ENCODE measurements at regions not wholly inside any gene's neighbourhood (a gene's known extent, or its start where the extent isn't known, plus 50 kb on each side); places are given as distances from the start of the nearest gene placed in this dataset.

DNA sequence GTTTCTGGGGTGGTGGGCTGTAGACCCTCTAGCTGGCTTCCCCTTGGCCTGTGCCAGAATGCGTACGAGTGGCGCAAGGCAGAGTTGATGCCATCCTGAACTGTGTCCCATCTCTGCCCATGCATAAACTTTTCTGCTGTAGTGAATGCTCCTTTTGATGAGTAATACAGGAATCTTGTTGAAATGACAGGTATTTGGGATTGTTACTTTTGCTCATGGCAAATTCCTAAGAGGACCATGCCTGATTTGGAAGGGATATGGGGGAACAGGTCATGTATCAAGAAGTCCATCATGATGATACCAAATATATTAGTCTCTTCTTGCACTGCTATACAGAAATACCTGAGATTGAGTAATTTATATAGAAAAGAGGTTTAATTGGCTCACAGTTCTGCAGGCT, 648.0 kb downstream of the SLC4A3 start:
- DNase-seq (ENCODE audit: low read depth, low spot score) = no peak

DNA sequence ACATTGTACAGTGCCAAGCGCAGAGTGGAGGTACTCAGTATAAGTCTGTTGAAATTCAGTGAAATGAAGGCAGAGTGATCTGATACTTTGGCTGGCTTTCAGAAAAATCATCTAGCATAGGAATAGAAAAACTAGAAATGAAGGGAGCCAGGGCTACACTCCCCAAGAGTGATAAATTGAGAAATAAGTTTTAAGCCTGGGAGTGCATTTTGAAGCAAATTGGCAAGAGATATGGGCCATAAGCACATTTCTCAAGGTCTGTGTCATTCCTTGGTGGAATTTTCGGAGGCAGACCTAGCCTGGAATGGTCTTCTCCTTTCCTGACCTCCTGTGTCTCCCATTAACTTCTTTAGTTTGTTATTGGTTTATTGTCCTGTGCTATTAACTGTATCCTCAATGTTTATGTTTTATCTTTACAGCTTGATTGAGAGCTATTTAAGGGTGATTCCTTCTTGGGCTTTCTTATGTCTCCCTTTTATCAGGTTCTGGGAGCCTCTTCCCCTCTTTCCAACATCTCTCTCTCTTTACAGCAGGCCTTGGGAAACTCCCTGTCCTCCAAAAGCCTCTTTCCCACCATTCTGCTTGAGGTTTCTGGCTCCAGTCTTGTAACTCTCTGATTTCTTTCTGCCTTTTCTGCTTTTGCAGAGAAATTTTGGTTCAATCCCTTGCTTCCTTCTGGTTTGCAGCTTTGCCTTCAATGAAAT, 649.5 kb downstream of the SLC4A3 start:
- DNase-seq (ENCODE audit: low read depth, low spot score) = no peak

DNA sequence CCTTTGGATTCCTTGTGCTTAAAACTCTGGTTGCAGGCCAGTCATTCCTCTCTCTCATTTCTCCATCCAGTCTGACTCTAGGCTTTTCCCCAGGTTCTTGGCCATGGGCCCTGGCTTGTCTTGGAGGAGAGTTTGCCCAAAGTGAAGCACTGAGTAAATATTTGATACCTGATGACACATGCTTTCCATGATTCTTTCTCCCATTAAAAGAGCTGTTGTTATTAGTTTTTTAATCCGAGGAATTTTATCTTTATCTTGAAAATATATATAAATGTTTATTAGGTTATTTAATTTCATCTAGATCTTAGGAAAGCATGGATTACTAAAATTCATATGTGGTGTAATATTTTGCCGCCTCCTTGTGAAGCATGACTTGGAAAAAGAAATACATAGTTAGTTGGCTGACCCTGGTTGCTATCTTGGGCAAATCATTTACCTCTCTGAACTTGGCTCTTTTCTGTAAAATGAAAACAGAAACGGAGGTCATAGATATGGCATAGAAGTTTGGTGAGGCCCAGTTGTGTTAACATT, 650.1 kb downstream of the SLC4A3 start:
- DNase-seq (ENCODE audit: low read depth, low spot score) = no peak

DNA sequence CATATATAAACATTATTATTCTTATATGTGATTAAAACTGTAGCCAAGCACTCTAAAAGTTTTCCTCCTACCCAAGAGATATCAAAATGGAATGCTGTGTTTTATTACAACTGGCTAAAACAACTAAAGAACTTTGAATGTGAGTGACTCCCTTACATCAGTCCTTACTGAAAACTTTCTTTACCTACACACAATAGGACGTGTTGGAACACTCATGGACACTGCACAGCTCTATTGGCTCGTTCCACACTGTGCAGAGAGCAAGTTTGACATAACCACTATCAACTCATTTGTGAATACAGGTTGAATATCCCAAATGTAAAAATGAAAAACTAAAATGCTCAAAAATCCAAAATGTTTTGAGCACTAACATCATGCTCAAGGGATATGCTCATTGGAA, 650.6 kb downstream of the SLC4A3 start:
- DNase-seq (ENCODE audit: low read depth, low spot score) = no peak

DNA sequence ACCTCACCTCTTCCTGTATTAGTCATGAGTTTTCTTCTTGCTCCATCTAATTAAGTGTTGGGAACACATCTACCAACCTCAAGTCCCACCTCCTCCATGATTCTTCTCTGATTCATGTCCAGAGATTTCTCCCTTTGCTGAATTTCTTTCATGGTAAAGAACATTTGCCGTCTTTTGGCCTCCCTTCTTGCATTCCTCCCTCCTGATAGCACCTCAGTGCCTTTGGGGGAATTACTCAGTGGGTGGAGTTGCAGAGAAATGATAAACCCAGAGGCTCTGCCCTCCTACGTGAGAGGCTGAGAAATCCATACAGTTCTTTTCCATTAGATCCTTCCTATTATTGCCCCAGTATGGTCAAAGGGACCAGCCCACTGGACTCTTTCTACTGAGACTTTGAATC, 651.9 kb downstream of the SLC4A3 start:
- DNase-seq (ENCODE audit: low read depth, low spot score) = no peak

DNA sequence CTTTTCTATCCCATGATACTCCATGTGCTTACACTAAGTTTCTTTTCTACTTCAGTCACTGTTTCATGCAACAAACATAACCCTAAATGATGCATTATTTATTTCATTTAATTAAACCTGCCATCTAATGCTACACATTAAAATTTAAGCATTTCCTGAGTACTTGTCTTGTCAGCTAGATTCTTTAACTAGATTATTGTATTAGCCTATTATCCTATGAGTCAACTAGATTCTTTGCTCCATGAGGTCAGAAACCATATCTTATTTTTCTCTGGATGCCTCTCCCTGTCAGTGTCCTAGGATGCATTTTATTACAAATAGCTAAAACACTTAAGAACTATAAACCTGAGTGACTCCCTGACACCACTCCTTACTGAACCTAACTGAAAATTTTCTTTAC, 652.4 kb downstream of the SLC4A3 start:
- DNase-seq (ENCODE audit: low read depth, low spot score) = no peak

DNA sequence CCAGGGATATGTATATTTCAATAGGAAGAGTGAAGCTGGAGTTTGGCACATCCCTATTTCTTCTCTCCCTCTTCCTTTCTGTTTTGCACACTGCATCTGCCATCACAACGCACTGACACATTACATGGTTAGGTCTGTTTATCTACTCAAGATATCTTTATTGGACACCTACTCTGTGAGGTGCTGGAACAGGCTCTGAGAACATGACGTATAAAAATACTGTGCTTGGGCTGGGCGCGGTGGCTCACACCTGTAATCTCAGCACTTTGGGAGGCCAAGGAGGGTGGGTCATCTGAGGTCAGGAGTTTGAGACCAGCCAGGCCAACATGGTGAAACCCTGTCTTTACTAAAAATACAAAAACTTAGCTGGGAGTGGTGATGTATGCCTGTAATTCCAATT, 653.3 kb downstream of the SLC4A3 start:
- DNase-seq (ENCODE audit: low read depth, low spot score) = no peak

DNA sequence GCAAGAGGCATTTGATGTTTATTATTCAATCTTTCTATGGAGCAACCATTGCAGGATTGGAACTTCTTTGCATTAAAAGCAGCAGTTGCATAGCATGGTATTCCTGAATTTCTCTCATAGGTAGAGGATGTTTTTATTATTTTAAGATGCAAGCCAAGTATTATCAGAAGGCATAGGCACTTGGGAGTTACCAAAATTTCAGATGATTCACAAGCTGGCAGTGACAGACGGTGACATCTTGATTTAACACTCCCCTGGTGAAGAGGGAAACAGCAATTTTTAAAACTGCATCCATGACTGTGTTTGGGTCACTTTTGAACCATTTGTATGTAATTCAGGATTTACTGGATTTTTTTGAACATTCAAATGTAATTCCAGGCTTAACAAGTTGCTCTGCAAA, 654.3 kb downstream of the SLC4A3 start:
- no peak for DNase-seq (ENCODE audit: low read depth, low spot score)

DNA sequence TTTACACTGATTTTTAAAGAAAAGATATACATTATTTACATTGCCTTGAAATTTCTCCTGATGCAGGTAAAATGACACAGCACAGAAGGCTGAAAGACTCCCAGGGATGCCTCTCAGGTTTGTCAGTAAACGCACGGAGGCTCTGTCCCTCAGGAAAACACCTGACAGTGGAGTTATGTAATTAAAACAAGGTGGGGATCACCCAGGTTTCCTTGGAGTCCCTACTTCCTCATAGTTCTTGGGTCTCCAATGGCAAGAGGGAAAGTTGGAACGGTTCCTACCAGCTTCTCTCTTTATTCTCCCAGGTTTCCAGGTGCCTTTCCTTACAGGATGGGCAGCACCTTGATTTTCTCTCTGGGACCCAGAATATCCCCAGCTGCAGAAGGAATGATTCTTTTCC, 654.8 kb downstream of the SLC4A3 start:
- no peak for DNase-seq (ENCODE audit: low read depth, low spot score)

DNA sequence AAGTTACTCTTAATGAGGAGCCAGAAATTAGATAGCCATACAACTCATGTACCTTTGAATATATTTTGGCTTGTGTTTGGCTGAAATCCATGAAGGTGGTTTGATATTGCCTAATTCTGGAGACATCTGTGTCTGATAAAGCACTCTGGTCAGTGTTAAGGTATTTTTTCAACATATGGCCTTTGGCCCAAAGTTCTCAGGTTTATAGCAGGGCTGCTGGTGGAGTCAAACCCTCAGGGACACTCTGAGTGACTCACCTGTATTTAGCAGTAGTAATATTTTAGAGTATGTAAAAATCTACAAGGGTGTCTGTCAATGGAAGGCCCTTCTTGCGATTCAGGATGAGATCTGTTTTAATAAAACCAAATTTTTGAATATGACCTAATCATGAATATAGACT, 666.5 kb downstream of the SLC4A3 start:
- no peak for DNase-seq (ENCODE audit: low read depth, low spot score)

DNA sequence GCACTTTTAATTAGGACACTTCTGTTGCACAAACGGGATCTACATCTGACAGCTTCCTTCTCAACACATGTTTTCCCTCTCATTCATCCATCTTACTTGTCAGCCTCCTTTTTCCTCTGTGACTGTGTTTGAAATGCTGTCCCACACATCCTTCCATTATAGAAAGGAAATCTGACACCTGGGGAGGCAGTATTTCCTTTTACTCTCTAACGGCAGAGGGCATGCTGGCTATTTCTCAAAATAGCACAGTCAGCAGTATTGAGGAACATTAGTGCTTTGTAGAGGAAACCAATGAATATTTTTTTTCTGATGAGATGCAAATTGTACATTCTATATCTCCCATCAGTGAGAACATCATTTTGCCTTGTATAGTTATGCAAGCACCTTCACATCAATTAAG, 668.7 kb downstream of the SLC4A3 start:
- DNase-seq (ENCODE audit: low read depth, low spot score) = no peak

DNA sequence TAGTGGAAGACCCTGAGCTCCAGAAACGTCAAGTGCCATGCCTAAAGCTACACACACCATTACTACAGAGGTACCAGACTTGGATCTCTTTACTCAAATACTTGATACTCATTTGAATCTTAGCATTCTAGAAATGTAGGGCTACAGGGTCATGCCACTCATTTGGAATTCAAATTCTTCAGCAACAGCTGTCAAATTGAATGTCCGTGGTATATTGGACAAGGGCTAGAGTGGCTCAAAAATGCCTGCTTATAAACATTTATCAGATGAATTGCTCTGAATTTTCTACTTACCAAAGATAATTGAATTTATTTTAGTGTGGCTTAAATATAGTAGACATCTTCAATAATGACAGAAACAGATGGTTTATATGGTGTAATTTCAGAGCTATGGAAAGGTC, 669.7 kb downstream of the SLC4A3 start:
- no peak for DNase-seq (ENCODE audit: low read depth, low spot score)

DNA sequence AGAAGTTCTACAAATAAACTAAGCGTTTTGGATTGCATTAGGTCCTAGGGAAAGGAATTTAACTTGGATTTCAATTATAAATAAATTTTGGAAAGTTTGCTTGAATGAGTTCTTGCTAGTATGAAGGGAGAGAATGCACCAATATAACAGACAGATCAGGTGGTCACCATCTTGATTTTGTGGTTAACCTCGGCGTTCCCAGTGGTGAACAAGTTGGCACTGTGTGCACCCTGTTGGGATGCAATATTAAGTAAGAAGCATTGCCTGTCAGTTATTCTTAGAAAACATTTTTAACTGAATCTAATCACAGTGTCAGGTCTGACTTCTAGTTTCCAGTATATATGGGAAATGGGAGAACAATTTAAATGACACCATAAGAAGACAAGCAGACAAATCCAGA, 673.4 kb downstream of the SLC4A3 start:
- DNase-seq (ENCODE audit: low read depth, low spot score) = no peak

DNA sequence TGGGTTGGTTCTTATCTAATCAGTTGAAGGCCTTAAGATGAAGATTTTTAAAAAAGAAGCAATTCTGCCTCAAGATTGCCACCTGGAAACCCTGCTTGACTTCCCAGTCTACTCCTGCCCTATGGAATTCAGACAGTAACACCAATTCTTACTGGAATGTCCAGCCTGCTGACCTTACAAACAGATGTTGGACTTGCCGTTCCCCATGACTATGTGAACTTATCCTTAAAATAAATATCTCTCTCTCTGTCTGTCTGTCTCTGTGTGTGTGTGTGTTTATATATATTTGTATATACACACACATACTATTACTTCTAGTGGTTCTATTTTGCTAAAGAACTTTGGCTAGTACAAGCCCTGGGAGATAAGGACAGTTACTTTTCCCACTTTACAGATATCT, 675.3 kb downstream of the SLC4A3 start:
- DNase-seq (ENCODE audit: low read depth, low spot score) = no peak

DNA sequence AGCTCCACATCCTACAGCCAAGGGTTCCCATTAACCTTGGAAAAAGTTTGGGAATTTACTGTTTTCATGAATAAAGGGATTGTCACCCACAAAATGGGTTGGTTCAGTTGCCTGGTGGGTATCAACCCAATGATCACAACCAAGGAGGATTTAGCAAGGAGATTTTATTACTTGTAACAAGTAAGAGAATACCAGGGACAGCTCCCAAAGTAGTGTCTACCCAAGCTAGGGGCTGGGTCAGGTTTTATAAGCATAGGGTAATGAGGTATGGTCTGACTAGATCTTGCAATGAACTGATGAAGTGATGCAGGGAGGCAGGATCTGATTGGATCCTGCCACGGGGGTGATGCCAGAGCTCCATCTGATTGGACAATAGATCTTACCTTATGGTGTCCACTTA, 681.8 kb downstream of the SLC4A3 start:
- DNase-seq (ENCODE audit: low read depth, low spot score) = no peak

DNA sequence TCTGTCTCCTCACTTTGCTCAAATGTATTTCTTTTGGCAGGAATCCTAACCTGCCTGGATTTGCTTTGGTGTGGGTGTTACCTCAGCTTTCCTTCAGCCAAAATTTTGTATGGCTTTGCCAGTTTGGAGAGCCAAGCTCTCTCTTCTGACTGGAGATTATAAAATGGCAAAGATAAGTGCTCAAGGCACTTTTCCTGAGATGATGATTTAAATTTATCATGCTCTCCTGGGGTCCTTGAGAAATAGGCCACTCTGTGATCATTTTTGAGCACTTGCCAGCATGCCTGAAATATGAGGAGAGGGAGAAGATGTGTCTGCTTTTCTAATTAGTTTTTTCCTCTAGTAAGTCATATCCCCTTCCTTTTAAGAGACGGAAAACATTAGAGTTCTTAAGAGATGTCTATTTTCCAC, 683.0 kb downstream of the SLC4A3 start:
- no peak for DNase-seq (ENCODE audit: low read depth, low spot score)

DNA sequence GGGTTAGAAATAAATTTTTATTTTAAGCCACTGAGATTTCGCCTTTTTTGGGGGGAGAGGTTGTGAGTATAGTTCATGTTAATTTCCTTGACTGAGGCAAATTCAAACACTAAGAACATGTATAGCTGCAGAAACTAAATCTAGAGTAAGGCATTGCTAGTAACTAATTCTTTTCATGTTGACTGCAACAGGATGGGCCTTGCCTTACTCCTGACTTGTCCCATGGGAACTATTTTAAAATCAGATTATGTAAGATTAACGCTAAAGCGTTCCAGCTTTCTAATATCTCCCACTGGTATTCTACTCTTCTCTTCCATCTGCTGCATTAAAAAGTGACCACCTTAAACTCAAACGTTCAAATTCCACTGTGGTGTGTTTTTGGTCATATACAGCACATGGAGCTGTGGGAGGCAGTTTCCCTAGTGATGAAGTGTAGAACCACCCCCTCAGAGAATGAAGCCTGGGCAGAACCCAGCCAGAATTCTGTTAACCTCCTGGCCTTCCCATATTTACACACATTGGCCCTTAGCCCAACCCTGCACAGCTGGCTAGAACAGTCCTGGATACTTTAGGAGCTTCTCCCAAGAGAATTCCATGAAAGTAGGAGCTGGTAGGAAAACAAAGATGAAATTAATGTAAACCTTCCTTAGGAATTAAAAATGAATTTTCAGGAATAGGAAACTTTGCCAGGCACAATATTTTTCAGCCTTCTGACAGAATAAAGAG, 687.8 kb downstream of the SLC4A3 start:
- DNase-seq (ENCODE audit: low read depth, low spot score) = no peak

DNA sequence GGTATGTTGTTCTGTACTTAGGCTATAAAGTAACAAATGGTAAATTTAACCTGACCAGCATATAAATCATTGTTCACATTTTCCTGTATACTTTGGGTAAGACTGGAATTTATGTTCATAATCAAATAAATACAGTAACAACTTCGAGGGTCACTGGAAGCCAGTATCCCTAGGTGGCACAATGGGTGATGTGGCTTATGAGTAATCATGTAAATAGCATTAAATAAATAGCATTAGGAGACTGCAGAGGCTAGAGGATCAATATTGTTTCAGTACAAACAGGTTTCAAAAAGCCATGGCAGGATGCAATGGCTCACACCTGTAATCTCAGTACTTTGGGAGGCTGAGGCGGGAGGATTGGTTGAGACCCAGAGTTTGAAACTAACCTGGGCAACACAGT, 690.6 kb downstream of the SLC4A3 start:
- no peak for DNase-seq (ENCODE audit: low read depth, low spot score)

DNA sequence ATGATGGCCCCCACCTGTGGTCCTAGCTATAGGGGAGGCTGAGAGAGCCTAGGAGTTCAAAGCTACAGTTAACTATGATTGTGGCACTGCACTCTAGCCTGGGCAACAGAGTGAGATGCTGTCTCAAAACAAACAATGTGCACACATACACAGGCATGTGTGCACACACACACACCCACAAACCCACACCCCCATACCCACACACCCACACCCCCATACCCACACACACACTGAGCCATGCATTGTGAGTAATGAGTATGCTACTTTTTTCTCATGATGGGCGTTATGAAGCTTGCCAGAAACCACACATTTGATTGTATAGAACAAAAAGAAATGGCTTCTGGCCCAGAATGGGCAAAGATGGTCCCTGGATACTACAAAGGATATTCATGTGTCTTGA, 691.1 kb downstream of the SLC4A3 start:
- no peak for DNase-seq (ENCODE audit: low read depth, low spot score)

DNA sequence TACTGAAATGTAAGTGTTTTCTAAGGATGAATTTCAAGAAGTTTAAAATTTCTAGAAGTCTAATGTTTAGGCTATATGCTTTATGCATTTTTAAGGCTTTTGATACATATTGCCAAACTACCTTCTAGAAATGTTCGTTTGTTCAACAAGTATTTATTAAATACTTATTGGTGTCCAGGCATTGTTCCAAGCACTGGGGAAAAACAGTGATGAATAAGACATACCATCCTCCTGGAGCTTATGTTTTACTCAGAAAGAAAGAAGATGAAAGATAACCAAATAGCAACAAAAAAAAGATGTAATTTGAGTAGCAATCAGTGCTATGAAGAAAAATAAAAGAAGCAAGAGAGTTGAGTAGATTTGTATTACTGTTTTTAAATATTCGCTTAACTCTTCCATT, 692.9 kb downstream of the SLC4A3 start:
- no peak for DNase-seq (ENCODE audit: low read depth, low spot score)

DNA sequence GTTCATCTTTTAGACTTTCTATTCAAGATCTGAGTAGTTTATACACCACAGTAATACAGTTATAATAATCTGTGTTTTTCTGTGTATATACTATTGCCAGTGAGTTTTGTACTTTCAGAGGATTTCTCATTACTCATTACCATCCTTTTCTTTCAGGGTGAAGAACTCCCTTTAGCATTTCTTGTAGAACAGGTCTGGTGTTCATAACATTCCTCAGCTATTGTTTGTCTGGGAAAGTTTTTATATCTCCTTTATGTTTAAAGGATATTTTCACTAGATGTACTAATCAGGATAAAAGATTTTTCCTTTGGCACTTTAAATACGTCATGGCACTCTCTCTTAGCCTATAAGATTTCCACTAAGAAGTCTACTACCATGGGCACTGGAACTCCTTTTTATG, 705.5 kb downstream of the SLC4A3 start:
- DNase-seq (ENCODE audit: low read depth, low spot score) = no peak

DNA sequence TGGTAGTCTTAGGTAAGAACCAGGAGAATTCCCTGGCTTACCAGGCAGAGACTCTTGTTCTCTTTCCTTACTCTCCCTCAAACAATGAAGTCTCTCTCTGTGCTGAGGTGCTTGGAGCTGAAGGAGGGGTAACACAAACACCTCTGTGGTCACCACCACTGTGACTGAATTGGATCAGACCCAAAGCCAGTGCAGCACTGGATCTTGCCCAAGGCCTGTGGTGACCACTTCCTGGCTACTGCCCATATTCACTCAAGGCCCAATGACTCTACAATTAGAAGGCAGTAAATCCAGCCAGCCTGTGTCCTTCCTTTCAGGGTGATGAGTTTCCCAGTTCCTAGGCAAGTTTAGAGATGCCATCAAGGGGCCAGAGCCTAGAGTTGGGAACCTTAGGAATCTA, 706.8 kb downstream of the SLC4A3 start:
- DNase-seq (ENCODE audit: low read depth, low spot score) = no peak

DNA sequence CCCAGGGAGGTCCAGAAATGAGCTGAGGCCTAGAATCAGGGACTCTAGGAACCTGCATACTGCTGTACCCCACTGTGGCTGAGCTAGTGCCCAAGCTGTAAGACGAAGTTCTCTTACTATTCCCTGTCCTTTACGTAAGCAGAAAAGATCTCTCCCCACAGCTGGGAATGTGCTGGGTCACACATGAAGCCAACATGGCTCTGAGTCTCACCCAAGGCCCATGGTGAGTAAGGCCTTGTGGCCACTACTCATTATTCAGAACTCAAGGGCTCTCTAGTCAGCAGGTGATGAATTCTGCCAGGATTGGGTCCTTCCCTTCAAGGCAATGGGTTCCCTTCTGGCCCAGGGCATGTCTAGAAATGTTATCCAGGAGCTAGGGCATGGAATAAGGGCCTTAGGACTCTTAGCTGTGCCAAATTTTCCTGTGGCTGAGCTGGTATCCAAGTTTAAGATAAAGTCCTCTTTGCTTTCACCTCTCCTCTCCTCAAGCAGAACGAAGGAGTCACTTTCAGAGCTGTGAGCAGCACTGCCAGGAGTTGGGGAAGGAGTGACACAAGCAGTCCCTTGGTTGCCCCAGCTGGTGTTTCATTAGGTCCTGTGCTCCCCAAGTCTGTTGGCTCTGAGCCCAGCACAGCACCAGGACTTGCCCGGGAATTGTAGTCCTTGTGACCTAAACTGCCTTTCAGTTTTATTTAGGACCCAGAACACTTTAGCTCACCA, 707.6 kb downstream of the SLC4A3 start:
- DNase-seq (ENCODE audit: low read depth, low spot score) = no peak
